DMS53 (cell line): ENCODE measurements at regions not wholly inside any gene's neighbourhood (a gene's known extent, or its start where the extent isn't known, plus 50 kb on each side); places are given as distances from the start of the nearest gene placed in this dataset.
"Not testable (repeated sequence)": the region's sequence is repeated elsewhere in the genome, so short reads cannot be mapped to it uniquely, and the experiment has no call there.

Experiments
- DNase-seq: peaks from one replicate; lab custom pipeline; 2025; lab: John Stamatoyannopoulos, UW

GRCh38 chr9:103397868-103398600, 402.9 kb downstream of the CYLC2 start:
- DNase-seq = peak; percentile 77

DNA sequence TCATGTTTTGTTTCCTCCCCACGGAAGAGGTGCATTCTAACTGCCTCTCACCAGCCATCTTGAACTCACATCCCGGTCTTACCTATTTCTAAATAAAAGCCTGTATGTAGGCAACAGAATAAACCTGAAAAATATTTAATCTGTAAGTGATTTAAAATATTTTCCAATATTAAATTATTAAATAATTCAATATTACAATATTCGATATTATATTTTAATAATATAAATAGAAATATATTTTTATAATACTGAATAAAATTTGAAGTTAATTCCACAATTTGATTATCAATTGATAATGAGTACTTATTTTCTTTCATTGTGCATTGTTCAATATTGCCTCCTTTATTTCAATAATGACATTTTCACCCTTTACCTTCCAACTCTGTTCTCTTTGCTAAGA, 404.4 kb downstream of the CYLC2 start:
- DNase-seq = no peak

DNA sequence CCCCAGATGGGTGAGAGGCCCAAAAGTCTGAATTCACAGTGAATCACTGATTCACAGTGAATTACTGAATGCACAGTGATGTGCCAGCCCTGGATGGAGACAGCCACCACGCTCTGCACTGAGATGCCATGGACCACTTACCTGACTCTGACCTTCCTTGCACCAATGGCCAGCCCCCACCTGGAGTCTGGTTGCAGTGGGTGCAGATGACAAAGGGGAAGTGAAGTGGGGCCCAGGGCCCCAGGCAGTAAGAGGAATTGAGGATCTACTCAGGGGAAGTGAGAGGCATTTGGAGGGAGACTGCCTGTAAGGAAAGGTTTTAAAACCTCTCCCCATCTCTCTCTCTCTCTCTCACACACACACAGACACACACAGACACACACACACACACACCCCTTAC, 412.1 kb downstream of the CYLC2 start:
- DNase-seq = no peak

DNA sequence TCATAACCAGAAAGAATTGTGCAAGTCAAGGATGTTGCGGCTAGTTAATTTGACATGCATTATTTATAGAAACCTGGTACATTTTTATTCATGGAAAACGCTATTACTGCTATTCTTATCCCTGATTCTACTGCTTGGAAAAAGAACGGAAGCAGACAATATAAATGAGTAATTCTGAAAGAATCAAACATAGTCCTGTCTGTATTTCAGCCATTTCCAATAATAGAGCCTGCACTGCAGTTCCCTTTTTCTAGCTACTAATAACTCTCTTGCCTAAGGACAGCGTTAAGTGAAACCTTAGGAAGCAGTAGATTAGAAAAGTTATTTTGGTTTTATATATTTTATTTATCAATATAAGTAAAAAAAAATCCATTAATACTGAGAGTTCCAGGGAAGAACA, 414.9 kb downstream of the CYLC2 start:
- DNase-seq = no peak

- no peak for DNase-seq
Observed at GRCh38 chr9:103427696-103428095, 432.6 kb downstream of the CYLC2 start.

GRCh38 chr9:103430469-103430868, 435.3 kb downstream of the CYLC2 start:
- no peak for DNase-seq

DNA sequence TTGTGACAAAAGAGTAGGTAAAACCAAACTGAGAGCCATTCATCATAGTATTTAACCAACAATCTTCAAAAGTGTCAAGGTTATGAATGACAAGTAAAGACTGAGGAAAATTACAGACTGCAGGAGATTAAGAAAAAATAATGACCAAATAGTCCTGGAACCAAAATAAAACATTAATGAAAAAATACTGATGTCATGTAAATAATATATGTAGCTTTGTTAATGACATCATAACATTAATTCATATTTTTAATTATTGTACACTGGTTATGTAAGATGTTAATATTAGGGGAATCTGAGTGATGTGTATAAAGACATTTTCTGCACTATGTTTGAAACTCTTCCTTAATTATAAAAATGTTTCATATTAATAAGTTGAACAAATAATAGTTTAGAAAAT, 436.7 kb downstream of the CYLC2 start:
- DNase-seq = no peak

GRCh38 chr9:103444176-103444575, 449.0 kb downstream of the CYLC2 start:
- DNase-seq = no peak

- no peak for DNase-seq
Observed at GRCh38 chr9:103458826-103459225, 463.7 kb downstream of the CYLC2 start.

DNA sequence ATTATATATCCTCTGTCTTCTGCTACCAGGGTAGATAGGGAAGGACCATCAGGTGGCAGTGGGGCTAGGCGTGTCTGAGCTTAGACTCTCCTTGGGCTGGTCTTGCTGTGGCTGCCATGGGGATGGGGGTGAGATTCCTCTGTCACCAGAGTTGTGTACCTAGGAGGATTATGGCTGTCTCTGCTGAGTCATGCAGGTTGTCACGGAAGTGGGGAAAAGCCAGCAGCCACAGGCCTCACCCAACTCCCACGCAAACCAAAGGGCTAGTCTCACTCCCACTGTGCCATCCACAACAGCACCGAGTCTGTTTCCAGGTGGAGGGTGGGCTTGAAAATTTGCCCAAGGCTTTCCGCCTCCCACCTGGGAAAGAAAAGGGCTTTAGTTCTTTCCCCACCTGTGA, 476.1 kb downstream of the CYLC2 start:
- DNase-seq = peak; percentile 13

DNA sequence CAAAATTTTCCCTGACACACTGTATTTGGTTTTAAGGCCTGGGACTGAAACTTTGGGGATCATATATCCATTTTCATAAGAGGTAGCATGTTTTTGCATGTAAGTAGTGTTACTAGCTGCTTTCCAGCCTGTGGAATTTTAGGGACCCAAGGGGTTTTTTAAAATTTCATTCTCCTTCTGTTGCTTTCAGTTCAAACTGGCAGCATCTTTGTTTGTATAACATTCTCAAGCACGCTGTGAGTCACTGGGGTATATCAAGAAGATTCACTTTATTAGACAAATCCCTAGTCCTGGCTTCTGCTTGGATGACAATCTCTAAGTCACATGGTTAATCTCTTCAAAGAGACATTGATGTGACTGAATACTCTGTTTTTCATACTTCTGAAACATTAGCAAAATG, 479.0 kb downstream of the CYLC2 start:
- peak; percentile 5 for DNase-seq

DNA sequence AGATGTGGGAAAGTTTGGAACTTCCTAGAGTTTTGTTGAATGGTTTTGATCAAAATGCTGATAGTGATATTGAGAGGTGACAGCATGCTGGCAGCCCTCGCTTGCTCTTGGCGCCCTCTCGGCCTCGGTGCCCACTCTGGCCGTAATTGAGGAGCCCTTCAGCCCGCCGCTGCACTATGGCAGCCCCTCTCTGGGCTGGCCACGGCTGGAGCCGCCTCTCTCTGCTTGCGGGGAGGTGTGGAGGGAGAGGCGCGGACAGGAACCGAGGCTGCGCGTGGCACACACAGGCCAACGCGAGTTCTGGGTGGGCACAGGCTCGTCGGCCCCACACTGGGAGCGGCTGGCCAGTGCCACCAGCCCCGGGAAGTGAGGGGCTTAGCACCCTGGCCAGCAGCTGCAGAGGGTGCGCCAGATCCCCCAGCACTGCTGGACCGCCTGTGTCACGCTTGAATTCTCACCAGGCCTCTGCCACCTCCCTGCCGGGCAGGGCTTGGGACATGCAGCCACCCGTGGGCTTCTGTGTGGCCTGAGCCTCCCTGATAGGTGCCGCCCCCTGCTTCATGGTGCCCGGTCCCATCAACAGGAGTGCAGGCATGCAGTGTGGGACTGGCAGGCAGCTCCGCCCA, 488.5 kb downstream of the CYLC2 start:
- no peak for DNase-seq

- DNase-seq = no peak
Observed at GRCh38 chr9:103485138-103485537, 490.0 kb downstream of the CYLC2 start.

DNA sequence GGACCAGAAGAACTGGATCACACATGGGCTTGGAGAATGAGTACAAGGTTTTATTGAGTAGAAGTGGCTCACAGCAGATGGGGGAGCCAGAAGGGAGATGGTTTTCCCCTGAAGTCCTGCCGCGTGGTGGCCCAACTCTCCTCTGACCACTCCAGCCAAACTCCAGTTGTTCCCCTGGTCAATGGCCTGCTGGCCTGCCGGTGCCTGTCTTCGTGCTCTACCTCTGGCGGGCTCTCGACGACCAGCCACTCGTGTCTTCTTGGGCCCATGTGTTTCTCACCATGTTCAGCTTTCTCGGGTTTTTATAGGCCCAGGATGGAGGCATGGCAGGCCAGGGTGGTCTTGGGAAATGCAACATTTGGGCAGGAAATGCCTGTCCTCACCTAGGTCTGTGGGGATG, 519.6 kb downstream of the CYLC2 start:
- no peak for DNase-seq

DNA sequence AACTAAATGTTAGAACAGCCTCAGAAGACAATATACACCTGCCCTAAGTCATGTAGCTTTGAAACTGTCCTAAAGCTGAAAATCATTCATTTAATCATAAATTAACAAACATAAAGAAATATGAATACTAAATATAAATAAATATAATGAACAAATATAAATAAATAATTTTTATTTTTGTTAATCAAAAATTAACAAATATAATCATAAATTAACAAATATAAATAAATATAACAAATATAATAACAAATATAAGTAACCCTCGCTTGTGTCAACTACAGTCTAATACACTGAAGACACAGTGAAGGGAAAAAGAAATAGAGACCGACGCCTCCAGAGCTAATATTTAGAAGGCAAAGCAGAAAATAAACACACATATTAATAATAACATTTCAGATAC, 527.3 kb downstream of the CYLC2 start:
- DNase-seq = no peak

DNA sequence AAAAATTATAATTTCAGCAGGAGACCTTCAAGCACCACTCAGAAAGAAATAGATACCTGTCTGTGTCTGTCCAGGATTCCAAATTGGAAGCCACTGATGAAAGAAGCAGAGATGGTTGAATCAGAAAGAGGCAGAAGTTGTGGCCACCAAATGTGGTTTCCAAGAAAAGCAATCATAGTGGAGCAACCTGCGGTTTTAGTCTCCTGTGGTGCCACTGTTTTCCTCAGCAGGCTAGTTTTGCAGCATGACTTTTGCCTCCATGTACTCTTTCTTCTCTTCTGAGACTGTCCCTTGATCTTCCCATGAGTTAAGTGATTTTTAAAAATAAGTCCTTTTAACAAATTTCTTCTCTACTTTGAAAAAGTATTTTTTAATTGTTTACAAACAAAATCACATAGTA, 535.8 kb downstream of the CYLC2 start:
- no peak for DNase-seq

DNA sequence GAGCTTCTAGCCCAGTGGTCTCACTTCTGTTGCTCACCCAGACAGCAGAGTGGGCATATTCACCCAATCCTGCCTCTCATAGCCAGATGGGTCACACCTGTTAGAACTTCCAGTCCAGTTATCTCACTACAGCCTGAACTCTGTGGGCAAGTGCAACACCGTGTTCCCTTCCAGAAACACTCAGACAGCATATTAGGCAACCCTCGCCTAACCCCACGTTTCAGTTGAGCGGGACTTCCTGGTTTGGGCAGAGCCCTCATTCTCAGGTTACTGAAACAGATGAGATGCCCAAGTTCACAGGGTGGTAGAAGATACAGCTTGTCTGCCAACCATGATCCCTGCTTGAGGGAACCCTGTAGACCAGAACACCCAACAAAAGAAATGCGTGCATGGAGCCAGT, 538.2 kb downstream of the CYLC2 start:
- DNase-seq = no peak

DNA sequence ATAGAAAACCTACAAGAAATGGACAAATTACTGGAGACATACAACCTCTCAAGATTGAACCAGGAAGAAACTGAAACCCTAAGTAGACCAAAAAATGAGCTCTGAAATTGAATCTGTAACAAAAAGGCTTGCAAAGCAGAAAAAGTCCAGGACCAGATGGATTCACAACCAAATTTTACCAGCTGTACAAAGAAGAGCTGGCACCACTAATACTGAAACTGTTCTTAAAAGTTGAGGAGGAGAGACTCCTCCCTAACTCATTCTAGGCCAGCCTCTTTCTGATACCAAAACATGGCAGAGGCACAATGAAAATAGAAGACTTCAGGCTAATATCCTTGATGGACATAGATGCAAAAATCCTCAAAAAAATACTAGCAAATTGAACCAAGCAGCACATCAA, 542.3 kb downstream of the CYLC2 start:
- no peak for DNase-seq

- no peak for DNase-seq
Observed at GRCh38 chr9:103545260-103545659, 548.8 kb upstream of the SMC2 start.

DNA sequence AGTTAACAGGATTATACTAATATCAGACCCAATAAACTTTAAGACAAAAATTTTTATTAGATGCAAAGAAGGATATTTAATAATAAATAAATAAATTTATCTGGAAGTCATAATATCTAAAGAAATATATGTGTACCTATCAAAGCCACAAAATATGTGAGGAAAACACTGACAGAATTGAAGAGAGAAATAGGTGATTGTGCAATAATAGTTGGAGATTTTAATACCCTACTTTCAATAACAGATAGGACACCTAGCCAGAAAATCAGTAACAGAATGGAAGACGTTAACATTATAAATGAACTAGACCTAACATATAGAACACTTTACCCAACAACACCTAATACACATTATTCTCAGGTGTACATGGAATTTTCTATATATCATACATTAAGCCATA, 541.4 kb upstream of the SMC2 start:
- no peak for DNase-seq

GRCh38 chr9:103574056-103574455, 520.1 kb upstream of the SMC2 start:
- no peak for DNase-seq

DNA sequence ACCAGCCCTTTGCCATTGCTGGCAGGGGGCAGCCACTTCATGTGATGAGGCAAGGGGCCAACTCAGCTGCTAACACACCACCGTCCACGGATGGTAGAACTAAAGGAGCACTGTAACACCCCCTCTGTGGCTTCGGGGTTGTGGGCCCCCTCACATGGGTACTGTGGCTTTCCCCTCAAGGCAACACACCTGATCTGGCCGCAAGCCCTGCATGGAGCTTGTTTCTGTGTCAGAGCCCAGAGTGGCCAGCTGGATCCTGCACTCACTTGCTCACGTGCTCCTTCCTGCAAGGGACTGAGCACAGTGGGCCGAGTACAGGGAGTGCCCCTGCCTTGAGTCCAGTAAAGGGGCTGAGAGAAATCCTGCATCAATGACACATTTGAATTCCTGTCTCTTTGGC, 507.4 kb upstream of the SMC2 start:
- no peak for DNase-seq

DNA sequence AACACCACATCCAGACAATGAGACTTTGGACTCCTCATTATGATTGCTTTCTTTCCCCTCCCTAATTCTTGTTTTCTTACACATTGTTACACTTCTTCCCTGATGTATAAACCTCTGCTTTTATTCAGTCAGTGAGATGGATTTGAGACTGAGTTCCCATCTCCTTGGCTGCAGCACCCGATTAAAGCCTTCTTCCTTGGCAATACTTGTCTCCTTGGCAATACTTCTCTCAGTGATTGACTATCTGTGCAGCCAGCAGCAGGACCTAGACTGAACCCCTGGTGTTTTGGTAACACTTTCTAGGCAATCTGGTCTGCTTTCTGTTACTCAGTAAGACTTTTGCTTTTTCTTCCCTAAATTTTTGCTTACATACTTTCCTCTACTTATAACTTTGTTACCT, 492.8 kb upstream of the SMC2 start:
- no peak for DNase-seq

- DNase-seq = not testable (repeated sequence)
Observed at GRCh38 chr9:103611950-103612349, 482.2 kb upstream of the SMC2 start.
